COLO668 (cell line): ENCODE measurements at regions not wholly inside any gene's neighbourhood (a gene's known extent, or its start where the extent isn't known, plus 50 kb on each side); places are given as distances from the start of the nearest gene placed in this dataset.

Experiments
- DNase-seq: peaks from one replicate; lab custom pipeline; 2025; ENCODE audit not compliant: unreplicated experiment; lab: John Stamatoyannopoulos, UW

- no peak for DNase-seq
These were observed 77.4 kb downstream of the PSMG1 start for GRCh38 chr21:39105836-39106235.

DNA sequence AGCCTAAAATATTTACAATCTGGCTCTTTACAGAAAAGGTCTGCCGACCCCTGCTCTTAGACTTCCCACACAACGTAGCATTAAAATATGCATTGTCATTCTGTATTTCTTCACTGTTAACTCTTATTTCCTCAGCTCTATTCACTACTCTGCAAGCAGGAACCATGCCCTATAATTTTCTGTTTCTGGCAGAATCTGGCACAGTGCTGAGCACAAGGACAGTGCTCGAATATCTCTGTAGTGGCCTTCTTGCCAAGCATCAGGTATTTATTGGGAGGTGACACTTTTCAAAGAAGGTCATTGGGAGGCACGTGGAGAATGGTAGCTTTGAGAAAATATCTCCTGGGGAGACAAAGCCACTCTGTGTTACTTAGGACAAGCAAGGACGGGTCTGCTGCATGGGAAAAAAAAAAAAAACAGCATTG lies 77.9 kb downstream of the PSMG1 start:
- DNase-seq = no peak

- DNase-seq = no peak
These were observed 78.3 kb downstream of the PSMG1 start for GRCh38 chr21:39104911-39105310.

DNA sequence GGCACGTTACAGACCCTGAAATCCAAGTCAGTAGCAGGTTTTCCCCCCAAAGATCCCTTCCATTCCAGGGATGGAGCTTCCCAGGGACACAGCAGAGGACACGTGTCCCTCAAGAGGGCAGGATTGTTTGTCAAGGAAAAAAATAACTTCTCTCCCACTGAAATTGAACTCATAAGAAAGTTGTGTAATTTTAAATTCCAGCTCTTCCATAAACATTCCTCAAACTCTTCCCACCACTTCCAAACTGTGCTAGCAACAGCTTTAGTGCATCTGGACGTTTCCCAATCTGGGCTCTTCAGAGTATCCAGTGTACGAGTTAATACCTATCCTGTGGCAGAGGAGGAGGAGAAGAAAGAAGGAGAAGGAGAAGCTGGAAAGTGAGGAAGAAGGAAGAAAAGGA lies 79.6 kb downstream of the PSMG1 start:
- DNase-seq = no peak

GRCh38 chr21:39099859-39100258 lies 83.4 kb downstream of the PSMG1 start:
- no peak for DNase-seq

GRCh38 chr21:39098696-39099200 lies 84.5 kb downstream of the PSMG1 start:
- no peak for DNase-seq

DNA sequence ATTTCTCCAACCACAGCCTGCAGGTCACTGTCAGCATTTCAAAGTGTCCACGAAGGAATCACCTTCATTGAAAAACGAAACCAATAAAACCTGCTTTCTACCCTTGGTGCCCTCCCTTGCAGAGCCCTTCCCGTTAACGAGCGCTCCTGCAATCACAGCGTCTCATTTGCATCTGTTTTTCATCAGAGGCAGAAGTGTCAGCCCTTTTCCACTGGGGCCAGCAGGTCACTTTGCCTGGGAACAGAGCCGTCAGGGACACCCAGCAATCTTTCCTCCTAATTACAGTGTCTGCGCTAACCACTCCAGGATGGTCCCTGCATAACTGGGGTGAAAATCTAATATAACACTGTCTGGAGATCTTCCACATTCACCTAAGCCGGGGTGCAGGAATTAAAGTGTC lies 85.3 kb downstream of the PSMG1 start:
- DNase-seq = no peak

DNA sequence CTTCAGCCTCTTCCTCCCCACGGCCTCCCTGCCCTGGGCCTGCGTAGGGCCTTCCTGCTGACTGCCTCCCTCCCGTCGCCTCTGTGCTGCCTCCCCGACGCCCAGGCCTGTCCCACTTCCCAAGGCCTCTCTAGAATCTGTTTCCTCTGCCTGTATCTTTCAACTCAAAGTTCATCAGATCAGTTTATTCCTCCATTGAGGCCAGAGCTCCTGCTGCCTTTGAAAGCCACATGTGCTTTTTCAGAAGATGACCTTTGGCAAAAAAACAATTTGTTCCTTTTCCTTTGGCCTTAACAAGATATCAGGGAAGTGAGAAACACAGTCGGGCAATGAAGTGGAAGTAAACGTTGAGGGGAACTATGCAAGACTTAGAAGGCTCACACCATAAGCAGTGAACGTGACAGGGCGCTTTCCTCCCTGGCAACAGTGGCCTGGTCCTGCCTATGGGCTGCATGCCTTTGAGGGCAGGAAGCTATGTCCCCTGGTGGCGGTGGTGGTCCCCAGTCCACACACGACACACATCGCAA lies 85.9 kb downstream of the PSMG1 start:
- no peak for DNase-seq

DNA sequence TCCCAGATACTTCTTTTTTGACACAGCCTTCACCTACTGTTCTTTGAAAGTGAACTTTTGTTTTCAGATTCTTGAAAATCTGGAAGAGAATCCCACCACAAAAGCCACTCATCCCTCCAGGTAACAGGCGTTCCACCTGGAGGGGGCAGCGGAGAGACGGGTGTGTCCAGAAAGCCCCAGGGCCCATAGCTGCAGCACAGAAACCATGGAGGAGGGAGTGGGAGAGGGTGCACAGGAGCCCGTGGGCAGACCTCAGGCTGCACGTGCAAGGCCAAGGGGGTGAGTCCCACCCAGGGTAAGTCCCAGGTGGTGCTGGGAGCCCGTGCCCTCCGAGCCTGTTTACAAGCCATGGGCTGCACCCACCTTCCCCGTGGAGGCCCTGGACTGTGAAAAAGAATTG lies 86.5 kb downstream of the PSMG1 start:
- no peak for DNase-seq

GRCh38 chr21:39095681-39096080 lies 87.6 kb downstream of the PSMG1 start:
- no peak for DNase-seq

GRCh38 chr21:39094847-39095579 lies 88.2 kb downstream of the PSMG1 start:
- DNase-seq = no peak

- DNase-seq = no peak
These were observed 89.0 kb downstream of the PSMG1 start for GRCh38 chr21:39094087-39094780.

GRCh38 chr21:39093526-39093925 lies 89.7 kb downstream of the PSMG1 start:
- DNase-seq = no peak

- DNase-seq = no peak
These were observed 94.3 kb downstream of the PSMG1 start for GRCh38 chr21:39088831-39089380.

GRCh38 chr21:39088031-39088370 lies 95.2 kb downstream of the PSMG1 start:
- DNase-seq = no peak

- no peak for DNase-seq
These were observed 95.8 kb downstream of the PSMG1 start for GRCh38 chr21:39087238-39088030.

DNA sequence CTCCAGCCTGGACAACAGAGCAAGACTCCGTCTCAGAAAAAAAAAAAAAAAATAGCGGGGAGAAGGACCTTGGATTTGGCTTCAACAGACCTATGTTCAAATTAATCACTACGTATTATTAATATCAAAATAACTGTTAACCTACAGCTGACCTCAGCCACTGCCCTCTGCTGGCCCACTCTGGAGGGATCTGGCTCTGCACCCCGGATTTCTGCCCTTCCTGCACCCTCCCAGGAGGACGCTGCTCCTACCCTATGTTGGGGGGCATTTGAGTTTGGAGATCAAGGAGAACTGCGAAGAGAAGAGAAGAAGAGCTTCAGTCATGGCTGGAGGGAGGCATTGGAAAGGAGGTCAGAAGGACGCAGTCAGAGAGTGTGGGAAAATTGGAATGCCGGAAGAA lies 96.7 kb downstream of the PSMG1 start:
- no peak for DNase-seq

DNA sequence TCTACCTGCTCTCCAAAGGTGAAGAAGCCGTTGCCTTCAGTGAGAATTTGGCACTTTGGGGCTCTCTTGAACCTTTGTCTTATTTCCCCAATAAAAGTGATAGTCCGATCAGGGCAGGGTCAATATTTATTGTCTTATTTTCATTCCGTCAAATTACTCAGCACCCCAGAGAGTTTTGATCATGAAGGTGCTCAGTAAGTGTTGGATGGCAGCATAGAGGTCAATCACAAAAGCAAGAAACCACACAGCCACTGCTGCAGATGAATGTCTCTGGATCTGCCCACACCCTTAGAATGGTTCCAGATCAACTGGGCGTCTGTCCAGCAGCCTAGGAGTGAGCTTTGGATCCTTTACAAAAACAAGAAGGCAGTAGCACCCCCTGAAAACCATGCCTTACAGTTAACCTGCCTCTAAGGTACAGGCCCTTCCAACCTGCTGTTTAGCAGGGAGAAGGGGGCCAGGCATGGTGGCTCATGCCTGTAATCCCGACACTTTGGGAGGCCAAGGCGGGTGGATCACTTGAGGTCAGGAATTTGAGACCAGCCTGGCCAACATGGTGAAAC lies 97.3 kb downstream of the PSMG1 start:
- no peak for DNase-seq

DNA sequence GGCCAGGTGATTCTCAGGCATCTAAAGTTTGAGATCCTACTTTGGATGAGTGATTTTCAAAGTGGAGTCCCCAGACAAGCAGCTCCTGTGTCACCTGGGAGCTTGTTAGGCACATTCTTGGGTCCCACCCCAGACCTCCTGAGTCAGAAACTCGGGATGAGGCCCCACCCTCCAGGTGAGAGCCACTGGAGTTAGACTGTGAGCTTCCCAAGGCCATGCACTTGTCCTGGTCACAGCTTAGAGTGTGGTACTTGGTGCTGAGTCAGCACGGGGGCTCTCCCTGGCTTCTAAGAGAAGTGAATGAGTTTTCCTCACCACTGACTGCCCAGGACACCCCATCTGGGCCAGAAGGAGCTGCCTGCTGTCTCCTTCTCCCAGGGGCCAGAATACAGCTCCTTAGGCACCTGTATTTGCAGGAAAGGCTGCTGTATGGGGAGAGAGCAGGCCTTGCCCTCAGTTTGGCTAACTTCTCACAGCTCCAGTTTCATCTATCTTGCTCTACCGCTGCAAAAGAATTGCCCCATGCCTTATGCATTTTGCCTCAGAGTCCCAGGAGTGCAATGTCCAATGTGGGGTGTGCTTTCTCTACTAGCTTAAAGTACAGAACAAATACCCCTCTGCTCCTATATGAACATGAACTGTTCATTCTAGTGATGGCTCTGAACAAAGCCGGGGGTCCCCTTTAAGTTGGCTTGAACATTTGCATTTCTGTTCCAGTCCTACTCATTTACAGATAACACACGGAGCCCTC lies 98.1 kb downstream of the PSMG1 start:
- no peak for DNase-seq

DNA sequence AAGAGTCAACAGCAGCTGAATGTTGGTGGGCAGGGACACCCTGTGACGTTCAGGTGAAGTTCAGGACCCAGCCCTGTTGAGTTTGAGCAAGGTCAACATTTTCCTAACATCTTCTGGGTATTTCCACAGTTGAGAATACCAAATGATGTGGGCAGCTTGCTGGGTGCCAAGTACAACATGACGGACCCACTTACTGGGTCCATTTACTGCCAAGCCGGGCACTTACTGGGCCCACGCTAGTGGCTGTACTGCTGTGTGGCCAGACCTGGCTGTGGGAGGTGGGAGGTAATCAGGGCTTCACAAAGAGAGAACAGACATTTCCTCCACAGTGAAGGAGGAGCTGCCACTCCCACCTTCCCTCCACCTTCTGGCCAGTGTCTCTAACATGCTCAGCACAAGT lies 99.2 kb downstream of the PSMG1 start:
- DNase-seq = no peak
